Activated T-helper 1 cell treated with Interleukin-2 at 50 U/mL for 16 hours (primary cell): ENCODE measurements at regions not wholly inside any gene's neighbourhood (a gene's known extent, or its start where the extent isn't known, plus 50 kb on each side); places are given as distances from the start of the nearest gene placed in this dataset.

ENCODE experiments used
- DNase-seq: peaks from one replicate; pipeline ENCODE4 v3.0.0-alpha.2; 2020; ENCODE audit warnings: low read depth

- DNase-seq, result no peak
Measured at GRCh38 chr12:93015871-93016751, 87.0 kb upstream of the EEA1 start.

GRCh38 chr12:93016752-93017350, 87.8 kb upstream of the EEA1 start:
- DNase-seq, result no peak

DNA sequence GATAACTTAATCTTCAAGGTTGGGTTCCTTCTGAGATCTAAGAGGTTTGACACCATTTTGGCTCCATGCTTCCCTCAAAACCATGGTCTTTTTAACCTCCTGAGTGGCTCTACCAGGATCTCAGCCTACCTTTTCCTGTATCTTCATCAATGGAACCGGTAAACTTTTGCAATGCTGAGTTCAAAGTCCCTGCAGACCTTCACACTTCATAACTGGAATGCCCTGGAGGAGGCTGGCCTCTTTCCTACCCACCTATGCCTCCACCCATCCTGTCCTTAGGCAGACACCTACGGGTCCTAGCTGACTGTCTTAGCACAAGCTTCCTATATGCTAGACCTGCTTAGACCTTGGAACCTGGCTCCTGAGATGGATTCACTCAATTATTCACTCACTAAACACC, 89.5 kb upstream of the EEA1 start:
- DNase-seq, result no peak

DNA sequence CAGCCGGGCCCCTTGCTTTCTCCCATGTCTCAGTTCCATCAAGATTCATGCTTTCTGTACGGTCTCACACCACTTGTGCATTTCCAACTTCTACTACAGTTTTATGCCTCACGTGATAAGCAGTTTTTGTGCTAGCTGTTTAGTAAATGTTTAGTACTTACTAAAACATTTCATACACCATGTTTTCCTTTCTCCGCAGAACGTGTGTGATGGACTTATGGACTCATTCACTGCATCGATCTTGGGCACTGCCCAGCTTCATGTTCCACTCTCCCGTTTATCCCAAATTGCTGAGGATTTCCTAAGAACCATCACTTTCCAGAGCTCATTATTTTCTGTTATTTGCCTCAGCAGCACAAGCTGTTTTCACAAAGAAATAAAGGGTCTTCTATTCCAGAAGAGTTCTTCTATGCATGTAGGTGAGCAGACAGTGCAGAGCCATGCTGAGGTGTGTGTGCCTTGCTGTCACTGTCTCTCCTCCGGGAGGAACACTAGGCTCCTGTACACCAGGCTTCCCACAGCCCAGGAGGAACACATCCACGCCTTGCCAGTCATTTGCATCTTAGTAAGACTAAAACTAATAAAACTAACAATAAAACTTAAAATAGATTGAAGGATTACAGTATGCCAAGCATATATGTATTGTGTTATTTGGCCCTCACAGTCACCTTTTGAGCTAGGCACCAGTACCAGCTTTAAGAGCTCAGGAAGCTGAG, 90.3 kb upstream of the EEA1 start:
- no peak for DNase-seq

DNA sequence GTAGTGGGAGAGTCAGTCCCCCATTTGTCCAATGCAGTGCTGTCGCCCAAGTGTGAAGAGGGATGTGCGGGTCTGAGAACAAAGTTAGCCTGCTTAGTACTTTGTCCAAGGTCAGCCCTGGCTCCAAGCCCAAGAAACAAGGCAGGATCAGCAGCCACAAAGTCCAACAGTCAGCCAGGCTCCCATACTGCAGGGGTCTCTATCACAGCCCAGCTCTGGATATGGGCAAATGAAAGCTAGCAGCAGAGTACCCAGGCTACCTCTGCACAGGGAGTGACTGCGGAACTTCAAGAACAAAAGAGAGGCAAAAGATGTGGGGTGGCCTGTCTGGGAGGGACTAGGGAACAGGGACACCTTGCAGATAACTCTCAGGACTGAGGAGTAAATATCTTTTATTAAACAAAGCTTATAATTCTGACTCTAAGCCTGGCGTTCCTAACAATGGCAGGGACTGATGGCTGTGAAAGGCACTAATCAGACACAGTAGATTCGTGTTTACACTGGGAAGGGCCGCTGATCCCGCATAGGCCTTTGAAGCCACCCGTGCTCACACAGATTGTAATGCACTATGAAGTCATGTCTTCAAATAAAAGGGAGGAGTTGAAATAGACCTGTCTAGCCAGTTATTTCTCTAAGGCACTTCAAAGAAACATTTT, 91.0 kb upstream of the EEA1 start:
- no peak for DNase-seq

DNA sequence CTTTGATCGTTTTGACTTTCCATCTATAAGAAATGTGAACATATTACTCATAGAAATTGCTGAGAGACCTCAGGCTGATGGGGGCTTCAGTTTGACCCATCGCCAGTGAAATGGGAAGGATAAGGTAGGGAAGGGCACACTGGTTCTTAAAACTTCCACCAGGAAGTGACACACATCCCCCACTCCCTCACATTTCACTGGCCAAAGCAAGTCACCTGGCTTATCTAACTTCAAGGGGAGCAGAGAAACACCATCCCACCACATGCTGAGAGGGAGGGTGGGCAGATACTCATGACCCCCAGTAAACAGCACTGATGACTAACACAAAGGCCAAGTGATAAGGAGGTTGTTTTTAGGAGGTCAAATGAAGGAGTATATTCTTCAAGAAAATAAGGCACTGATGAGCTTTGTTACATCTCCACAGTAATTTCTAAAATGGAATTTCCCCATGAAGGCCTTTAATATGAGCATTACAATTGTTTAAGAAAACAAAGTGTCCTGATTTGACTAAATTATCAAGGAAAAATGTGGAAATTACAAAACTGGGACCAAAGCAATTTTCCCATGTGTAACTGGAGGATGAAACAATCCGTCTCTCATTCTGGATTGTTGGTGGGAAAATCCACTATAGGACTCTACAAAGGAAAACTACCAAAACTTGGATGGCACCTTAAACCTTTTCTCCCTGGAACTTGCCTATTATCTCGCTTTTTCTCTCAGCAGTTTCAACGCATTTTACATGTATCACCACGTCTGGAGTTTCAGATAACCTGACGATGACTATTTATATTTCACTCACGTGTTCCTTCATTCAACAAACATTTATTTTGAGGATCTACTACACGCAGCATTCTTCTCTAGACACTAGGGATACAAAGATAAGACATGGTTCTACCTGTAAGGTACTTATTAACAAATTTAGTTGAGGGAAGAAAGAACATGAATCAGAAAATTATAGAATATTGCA, 91.8 kb upstream of the EEA1 start:
- no peak for DNase-seq

DNA sequence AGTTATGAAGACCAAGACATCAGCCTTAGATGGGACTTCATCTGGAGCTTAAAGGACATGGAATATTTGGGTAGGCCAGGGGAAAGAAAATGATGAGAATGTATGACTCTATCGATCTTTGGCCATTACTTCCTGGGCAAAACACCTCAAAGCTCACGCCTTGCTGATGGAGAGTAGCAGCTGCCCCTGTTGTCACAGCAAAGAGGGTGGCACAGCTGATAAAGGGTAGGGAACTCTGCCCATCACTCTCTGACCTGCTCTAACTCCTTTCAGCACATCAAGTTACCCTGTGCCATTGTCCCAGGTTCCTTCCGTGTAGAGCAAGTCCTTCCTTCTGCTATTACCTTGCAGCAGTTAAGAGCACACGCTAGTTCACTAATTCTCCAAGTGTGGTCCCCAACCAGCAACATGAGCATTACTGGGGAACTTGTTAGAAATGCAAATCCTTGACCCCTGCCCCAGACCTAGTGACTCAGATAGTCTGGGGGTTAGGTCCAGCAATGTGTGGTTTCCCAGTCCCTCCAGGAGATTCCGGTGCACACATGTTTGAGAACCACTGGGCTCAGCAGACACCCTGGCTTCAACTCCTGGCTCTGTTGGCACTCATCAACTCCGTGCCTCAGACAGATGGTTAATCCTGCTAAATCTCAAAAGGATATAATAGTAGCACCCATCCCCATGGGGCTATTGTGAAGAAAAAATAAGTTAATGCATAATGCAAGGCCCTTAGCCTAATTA, 93.7 kb upstream of the EEA1 start:
- no peak for DNase-seq

GRCh38 chr12:93025145-93026103, 96.3 kb upstream of the EEA1 start:
- DNase-seq, result no peak

GRCh38 chr12:93027041-93027440, 97.9 kb upstream of the EEA1 start:
- DNase-seq, result no peak

DNA sequence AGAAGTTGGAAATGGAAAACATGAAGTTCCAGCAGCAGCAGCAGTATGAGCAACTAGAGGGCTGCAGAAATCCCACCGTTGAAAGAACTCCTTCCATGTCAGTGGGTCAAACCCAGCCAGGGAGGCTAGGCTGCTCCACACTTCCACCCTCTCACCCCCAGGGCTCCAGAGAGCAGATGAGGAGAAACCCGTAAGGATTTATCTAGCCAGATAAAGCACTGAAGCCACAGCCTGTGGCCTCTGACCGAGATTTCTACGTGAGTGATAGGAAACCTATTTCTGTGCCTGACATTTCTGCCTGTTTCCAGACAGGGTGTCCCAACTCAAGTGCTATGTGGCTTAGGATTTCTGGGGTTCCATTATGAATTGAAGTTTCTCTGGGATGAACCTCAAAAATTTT, 100.0 kb upstream of the EEA1 start:
- no peak for DNase-seq

DNA sequence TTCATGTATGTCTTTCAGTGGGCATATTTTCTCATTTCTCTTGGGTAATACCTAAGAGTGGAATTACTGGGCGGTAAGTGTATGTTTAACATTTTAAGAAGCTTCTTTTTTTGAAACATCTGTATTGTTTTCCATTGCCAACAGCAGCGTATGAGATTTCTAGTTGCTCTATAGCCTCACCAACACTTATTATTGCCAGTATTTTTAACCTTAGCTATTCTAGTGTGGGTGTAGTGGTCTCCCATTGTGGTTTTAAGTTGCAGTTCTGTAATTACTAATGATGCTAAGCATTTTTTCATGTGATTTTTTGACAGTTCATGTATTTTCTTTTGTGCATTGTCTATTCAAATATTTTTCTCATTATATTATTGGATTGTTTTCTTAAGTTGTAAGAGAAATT, 101.9 kb upstream of the EEA1 start:
- no peak for DNase-seq

DNA sequence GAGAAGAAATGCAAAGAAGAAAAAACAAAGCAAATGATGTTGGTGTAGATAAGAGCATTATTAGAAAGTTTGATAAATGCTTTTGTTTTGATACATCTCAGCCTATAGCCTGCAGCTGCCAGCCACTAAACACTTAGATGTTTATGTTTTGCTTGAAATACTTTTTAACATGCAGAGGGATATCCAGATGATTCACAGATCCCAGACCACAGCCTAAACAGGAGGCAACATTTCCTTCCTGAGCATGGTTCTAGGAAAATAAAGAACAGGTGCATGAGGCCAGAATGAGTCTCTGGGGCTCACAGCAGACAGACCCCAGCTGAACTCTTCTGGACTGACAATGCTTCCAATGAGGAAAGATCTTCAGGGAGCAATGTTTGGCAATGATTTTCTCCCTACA, 103.7 kb upstream of the EEA1 start:
- no peak for DNase-seq

DNA sequence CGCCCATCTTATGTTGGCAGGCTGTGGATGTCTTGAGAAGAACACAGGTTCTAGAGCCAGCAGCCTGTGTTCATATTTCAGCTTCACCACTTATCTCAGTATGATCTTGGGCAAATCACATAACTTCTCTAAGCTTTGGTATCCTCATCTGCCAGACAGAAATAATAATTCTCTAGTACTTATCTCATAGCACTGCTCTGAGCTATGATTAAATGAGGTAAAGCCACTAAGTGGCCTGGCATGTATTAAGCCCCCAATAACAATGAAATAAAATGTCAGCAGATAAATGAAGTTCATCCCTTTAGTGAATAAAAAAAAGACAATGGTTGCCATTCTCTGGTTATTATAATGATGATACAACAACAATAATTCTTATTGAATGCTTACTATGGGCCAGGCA, 104.9 kb upstream of the EEA1 start:
- no peak for DNase-seq

DNA sequence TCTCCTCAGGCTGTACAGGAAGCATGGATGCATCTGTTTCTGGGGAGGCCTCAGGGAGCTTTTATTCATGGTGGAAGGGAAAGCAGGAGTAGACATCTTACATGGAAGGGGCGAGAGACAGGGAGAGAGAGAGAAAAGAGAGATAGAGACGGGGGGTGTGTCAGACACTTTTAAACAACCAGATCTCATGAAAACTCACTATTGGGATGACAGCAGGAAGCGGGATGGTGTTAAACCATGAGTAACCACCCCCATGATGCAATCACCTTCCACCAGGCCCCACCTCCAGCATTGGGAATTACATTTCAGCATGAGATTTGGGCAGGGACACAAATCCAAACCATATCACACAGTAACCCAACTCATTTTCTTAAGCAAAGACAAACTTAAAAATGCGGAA, 110.0 kb upstream of the EEA1 start:
- DNase-seq, result no peak

DNA sequence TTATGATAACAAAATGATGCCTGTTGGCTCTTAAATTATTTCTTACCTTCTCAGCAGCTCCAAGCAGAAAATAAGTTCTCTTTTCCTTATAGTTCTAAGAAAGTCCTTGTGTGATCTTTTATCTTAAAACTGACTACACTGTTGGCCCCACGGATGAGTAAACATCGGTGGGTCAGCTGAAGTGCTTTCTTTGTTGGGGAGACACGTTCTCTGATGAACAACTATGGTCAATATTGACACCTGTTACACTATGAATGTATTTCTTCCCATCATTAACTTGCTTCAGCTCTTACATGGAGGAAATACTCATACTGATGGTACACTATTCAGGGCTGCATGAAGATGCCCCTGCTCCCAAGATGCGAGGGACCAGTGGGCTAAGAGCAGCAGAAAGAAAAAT, 110.8 kb upstream of the EEA1 start:
- no peak for DNase-seq

GRCh38 chr12:93040367-93040766, 111.3 kb upstream of the EEA1 start:
- DNase-seq, result no peak

DNA sequence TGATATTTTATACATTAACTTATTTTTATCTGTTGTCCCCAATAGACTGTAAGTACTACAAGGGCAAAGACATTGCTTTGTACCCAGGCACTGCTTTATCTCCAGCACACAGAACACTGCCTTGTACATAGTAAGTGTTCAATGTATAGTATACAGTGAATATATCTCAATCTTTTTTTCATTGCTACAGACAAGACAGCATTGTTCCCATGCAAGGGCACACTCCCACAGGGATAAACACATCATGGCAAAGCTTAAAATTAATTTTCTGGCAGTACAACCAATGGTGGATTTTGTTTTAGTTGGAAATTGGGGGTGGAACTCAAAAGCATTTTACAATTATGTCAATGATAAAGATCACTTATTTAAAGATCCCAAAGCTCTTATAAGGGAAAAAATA, 112.3 kb upstream of the EEA1 start:
- DNase-seq, result no peak

DNA sequence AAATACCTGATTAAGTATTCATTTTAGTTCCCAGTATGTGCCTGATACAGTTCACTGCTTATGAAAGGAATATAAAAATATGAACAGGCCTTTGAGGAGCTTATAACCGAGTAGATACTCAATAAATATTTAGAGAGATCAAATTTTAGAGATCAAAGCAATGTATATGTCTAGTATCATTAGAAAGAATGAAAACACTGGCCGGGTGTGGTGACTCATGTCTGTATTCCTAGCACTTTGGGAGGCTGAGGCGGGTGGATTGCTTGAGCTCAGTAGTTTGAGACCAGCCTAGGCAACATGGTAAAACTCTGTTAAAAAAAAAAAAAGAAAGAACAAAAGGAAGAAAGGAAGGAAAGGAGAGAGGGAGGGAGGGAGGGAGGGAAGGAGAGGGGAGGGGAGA, 113.2 kb upstream of the EEA1 start:
- no peak for DNase-seq

- DNase-seq, result no peak
Measured at GRCh38 chr12:93042684-93043083, 113.6 kb upstream of the EEA1 start.
